ENCODE measurements at regions not wholly inside any gene's neighbourhood (a gene's known extent, or its start where the extent isn't known, plus 50 kb on each side); places are given as distances from the start of the nearest gene placed in this dataset.

DNA sequence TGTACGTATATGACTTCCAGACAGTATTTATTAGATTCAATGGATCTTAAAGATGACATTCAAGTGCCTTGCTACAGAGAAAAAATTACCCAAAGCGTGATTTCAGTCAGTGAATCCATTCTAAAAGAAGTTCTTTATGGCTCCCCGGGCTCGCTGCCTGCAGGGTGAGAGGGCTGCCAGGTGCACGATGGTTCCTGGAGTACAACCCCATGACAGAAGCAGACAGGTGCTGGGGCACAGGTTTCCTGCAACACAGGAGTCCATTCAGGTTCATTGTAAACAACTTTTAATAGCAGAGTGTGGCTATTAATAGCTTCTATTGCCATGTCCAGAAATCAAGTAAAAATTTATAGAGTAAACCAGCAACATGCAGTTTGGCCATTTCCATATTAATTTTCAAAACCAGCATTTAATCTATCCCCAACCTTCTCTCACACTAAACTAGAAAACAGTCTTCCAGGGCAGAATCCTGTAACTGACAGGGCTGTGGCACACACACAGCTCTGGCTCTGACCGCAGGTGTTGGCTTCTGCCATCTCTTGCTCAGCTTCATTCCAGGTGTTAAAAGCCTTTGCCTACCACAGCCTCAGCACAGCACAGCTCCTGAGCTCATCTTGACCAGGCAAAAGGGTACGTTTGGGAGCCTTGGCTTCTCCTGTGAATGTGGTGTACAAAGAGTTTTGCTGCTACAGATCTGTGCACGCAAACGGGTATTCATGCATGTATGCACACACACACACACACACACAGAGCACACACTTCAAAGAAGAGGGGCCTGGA lies 185.9 kb downstream of the MEX3B start:
- Histone ChIP-seq H2BK20ac (ENCODE audit: low read depth, low read length, poor library complexity, severe bottlenecking) (no peak overlapping the region), H3K56ac (ENCODE audit: insufficient read length, low read depth, low read length) (no peak overlapping the region), H2BK15ac (ENCODE audit: low read depth, low read length) (no peak overlapping the region), H3T11ph (ENCODE audit: low read length) (no peak overlapping the region), H3K9ac (ENCODE audit: extremely low read depth, insufficient read length, low read length) (no peak overlapping the region), H3K4me2 (ENCODE audit: insufficient read depth, insufficient read length, low read length) (no peak overlapping the region), H3K23ac (ENCODE audit: insufficient read length, low read depth, low read length) (no peak overlapping the region), H3K27me3 (ENCODE audit: insufficient read depth, low read length) (no peaks in the 10 kb centered on the region), H3K23me2 (ENCODE audit: insufficient read length, low read depth, low read length, poor library complexity, severe bottlenecking) (no peaks in the 10 kb centered on the region), H3K9me3 (ENCODE audit: control insufficient read depth, low read depth, low read length) (no peaks in the 10 kb centered on the region), H3K4me1 (ENCODE audit: insufficient read depth, low read length) (no peaks in the 10 kb centered on the region), H3K14ac (ENCODE audit: insufficient read depth, low read length) (no peak overlapping the region), H2BK12ac (ENCODE audit: insufficient read length, low read depth, low read length) (no peak overlapping the region), H2BK120ac (ENCODE audit: low read depth, low read length, poor library complexity, severe bottlenecking) (no peak overlapping the region), H3K18ac (ENCODE audit: insufficient read length, low read depth, low read length) (no peak overlapping the region), H3K79me2 (ENCODE audit: insufficient read depth, low read length) (no peaks in the 10 kb centered on the region), H2AK5ac (ENCODE audit: insufficient read length, low read length) (no peak overlapping the region), H4K91ac (ENCODE audit: insufficient read length, low read depth, low read length) (no peak overlapping the region), H2BK5ac (ENCODE audit: insufficient read length, low read length) (no peak overlapping the region), H3K4ac (ENCODE audit: low read depth, low read length) (no peak overlapping the region), H3K79me1 (ENCODE audit: insufficient read depth, low read depth, low read length, poor library complexity, severe bottlenecking) (no peaks in the 10 kb centered on the region), H3K27ac (ENCODE audit: insufficient read length, low read depth, low read length) (no peak overlapping the region), H4K8ac (replicated peaks; ENCODE audit: insufficient read length, low read depth, low read length) (no peak overlapping the region), H4K5ac (ENCODE audit: insufficient read length, low read depth, low read length) (no peak overlapping the region), H2AFZ (ENCODE audit: low read length) (no peak overlapping the region), H4K20me1 (ENCODE audit: control insufficient read depth, insufficient read depth, insufficient read length) (no peaks in the 10 kb centered on the region)
- no CpG with 5 or more reads among the region's 9 CpGs for WGBS (ENCODE audit: extremely low coverage, insufficient read length, low lambda C conversion rate)
- TF ChIP-seq, protein P1, sequence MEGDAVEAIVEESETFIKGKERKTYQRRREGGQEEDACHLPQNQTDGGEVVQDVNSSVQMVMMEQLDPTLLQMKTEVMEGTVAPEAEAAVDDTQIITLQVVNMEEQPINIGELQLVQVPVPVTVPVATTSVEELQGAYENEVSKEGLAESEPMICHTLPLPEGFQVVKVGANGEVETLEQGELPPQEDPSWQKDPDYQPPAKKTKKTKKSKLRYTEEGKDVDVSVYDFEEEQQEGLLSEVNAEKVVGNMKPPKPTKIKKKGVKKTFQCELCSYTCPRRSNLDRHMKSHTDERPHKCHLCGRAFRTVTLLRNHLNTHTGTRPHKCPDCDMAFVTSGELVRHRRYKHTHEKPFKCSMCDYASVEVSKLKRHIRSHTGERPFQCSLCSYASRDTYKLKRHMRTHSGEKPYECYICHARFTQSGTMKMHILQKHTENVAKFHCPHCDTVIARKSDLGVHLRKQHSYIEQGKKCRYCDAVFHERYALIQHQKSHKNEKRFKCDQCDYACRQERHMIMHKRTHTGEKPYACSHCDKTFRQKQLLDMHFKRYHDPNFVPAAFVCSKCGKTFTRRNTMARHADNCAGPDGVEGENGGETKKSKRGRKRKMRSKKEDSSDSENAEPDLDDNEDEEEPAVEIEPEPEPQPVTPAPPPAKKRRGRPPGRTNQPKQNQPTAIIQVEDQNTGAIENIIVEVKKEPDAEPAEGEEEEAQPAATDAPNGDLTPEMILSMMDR (conservative IDR thresholded peaks at IDR 0.05), result no peak
- Mint-ChIP-seq H3K36me3 (ENCODE audit: insufficient read depth in 1 of 3, low read depth in 3 of 3) (peaks cover 0 to 32% (median 9%) of the 10 kb centered on the region in 3 experiments; a peak in 5 of 7 replicates), H3K4me3 (no peak overlapping the region), H3K4me1 (no peaks in the 10 kb centered on the region), H3K9me3 (no peaks in the 10 kb centered on the region), H3K27me3 (ENCODE audit: low read depth) (no peaks in the 10 kb centered on the region), H3K27ac (no peak overlapping the region)
- no peak for DNase-seq

Data from H9 (cell line).